Activated naive CD8-positive, alpha-beta T cell treated with anti-CD3 and anti-CD28 coated beads, Interleukin-2, amount 10 ng/mL, durations not matched to agents 7 days and 5 days (primary cell): ENCODE measurements at regions not wholly inside any gene's neighbourhood (a gene's known extent, or its start where the extent isn't known, plus 50 kb on each side); places are given as distances from the start of the nearest gene placed in this dataset.

Source experiments
- ATAC-seq: fragments of 150-1000 bp; cut with Tn5 transposase; one replicate; pipeline ENCODE4 v1.10.0; 2021; ENCODE audit warnings: low read depth, moderate library complexity
- POLR2A ChIA-PET: fragments of 350-600 bp; sonication (Branson Sonifier 250); formaldehyde crosslinking; loops from one replicate; lab custom pipeline; 2021; ENCODE audit warnings: antibody characterized with exemption; lab: Charles Lee
- DNase-seq: peaks from one replicate; pipeline ENCODE4 v3.0.0; 2021
- H3K27ac Mint-ChIP-seq: one replicate; pipeline ENCODE4 v1.8.0; 2022; ENCODE audit warnings: mild to moderate bottlenecking, mixed read lengths
- H3K27me3 Mint-ChIP-seq: one replicate; pipeline ENCODE4 v1.8.0; 2022; ENCODE audit warnings: mild to moderate bottlenecking, moderate library complexity, mixed read lengths
- H3K36me3 Mint-ChIP-seq: one replicate; pipeline ENCODE4 v1.8.0; 2021; ENCODE audit warnings: mild to moderate bottlenecking, mixed read lengths
- H3K4me1 Mint-ChIP-seq: one replicate; pipeline ENCODE4 v1.8.0; 2021; ENCODE audit warnings: mixed read lengths
- H3K4me3 Mint-ChIP-seq: one replicate; pipeline ENCODE4 v1.8.0; 2022; ENCODE audit warnings: mild to moderate bottlenecking, moderate library complexity, mixed read lengths
- H3K9me3 Mint-ChIP-seq: one replicate; pipeline ENCODE4 v1.8.0; 2021; ENCODE audit warnings: mixed read lengths

- H3K4me1 Mint-ChIP-seq, result no peaks in the 10 kb centered on the region
- no peaks in the 10 kb centered on the region for H3K9me3 Mint-ChIP-seq
- H3K27me3 Mint-ChIP-seq, result no peaks in the 10 kb centered on the region
- no peak overlapping the region for H3K4me3 Mint-ChIP-seq
- POLR2A ChIA-PET, result no interaction called here
- ATAC-seq (no peak), DNase-seq (no peak)
- no peaks in the 10 kb centered on the region for H3K36me3 Mint-ChIP-seq
- no peak overlapping the region for H3K27ac Mint-ChIP-seq
Observed at GRCh38 chr15:46280762-46281542, 646.1 kb downstream of the SQOR start.

- Mint-ChIP-seq H3K36me3 (no peaks in the 10 kb centered on the region), H3K4me1 (no peaks in the 10 kb centered on the region), H3K9me3 (peaks cover 5% of the 10 kb centered on the region), H3K4me3 (no peak overlapping the region), H3K27me3 (no peaks in the 10 kb centered on the region), H3K27ac (no peak overlapping the region)
- DNase-seq (no peak), ATAC-seq (no peak)
- POLR2A ChIA-PET, result no interaction called here
Observed at GRCh38 chr15:46293550-46293949, 658.7 kb downstream of the SQOR start.

GRCh38 chr15:46296002-46296401, 661.2 kb downstream of the SQOR start:
- DNase-seq, result no peak
- H3K4me1 Mint-ChIP-seq, result no peaks in the 10 kb centered on the region

GRCh38 chr15:46296797-46297196, 662.0 kb downstream of the SQOR start:
- no peaks in the 10 kb centered on the region for H3K4me1 Mint-ChIP-seq
- no peak overlapping the region for H3K27ac Mint-ChIP-seq
- POLR2A ChIA-PET, result no interaction called here
- H3K9me3 Mint-ChIP-seq, result no peaks in the 10 kb centered on the region
- no peak overlapping the region for H3K4me3 Mint-ChIP-seq
- DNase-seq (no peak), ATAC-seq (no peak)
- H3K27me3 Mint-ChIP-seq, result no peaks in the 10 kb centered on the region
- H3K36me3 Mint-ChIP-seq, result no peaks in the 10 kb centered on the region

More at GRCh38 chr15:46296002-46296401, 661.2 kb downstream of the SQOR start:
- Mint-ChIP-seq H3K4me3 (no peak overlapping the region), H3K27me3 (no peaks in the 10 kb centered on the region), H3K9me3 (no peaks in the 10 kb centered on the region), H3K27ac (no peak overlapping the region), H3K36me3 (no peaks in the 10 kb centered on the region)
- ATAC-seq, result no peak
- POLR2A ChIA-PET, result no interaction called here

- Mint-ChIP-seq H3K27ac (no peak overlapping the region), H3K27me3 (no peaks in the 10 kb centered on the region), H3K36me3 (no peaks in the 10 kb centered on the region), H3K9me3 (no peaks in the 10 kb centered on the region), H3K4me1 (no peaks in the 10 kb centered on the region), H3K4me3 (no peak overlapping the region)
- DNase-seq, result no peak
- no peak for ATAC-seq
- POLR2A ChIA-PET, result no interaction called here
Observed at GRCh38 chr15:46297766-46298165, 662.9 kb downstream of the SQOR start.

GRCh38 chr15:46300716-46301115, 665.9 kb downstream of the SQOR start:
- H3K27me3 Mint-ChIP-seq, result no peaks in the 10 kb centered on the region
- no peaks in the 10 kb centered on the region for H3K4me1 Mint-ChIP-seq
- H3K9me3 Mint-ChIP-seq, result no peaks in the 10 kb centered on the region
- POLR2A ChIA-PET, result no interaction called here
- ATAC-seq (no peak), DNase-seq (no peak)
- H3K27ac Mint-ChIP-seq, result no peak overlapping the region
- no peak overlapping the region for H3K4me3 Mint-ChIP-seq
- H3K36me3 Mint-ChIP-seq, result no peaks in the 10 kb centered on the region

- ATAC-seq (no peak), DNase-seq (no peak)
- Mint-ChIP-seq H3K36me3 (no peaks in the 10 kb centered on the region), H3K4me1 (no peaks in the 10 kb centered on the region), H3K4me3 (no peak overlapping the region), H3K9me3 (no peaks in the 10 kb centered on the region), H3K27ac (no peak overlapping the region), H3K27me3 (no peaks in the 10 kb centered on the region)
- POLR2A ChIA-PET, result no interaction called here
Observed at GRCh38 chr15:46301291-46301690, 666.5 kb downstream of the SQOR start.

- H3K4me3 Mint-ChIP-seq, result no peak overlapping the region
- H3K36me3 Mint-ChIP-seq, result no peaks in the 10 kb centered on the region
- no peak for ATAC-seq
- POLR2A ChIA-PET, result no interaction called here
- no peak overlapping the region for H3K27ac Mint-ChIP-seq
- no peak for DNase-seq
- H3K27me3 Mint-ChIP-seq, result no peaks in the 10 kb centered on the region
- H3K4me1 Mint-ChIP-seq, result no peaks in the 10 kb centered on the region
- H3K9me3 Mint-ChIP-seq, result no peaks in the 10 kb centered on the region
Observed at GRCh38 chr15:46301826-46302225, 667.0 kb downstream of the SQOR start.

- H3K4me1 Mint-ChIP-seq, result no peaks in the 10 kb centered on the region
- no peaks in the 10 kb centered on the region for H3K36me3 Mint-ChIP-seq
- DNase-seq (no peak), ATAC-seq (no peak)
- no peak overlapping the region for H3K4me3 Mint-ChIP-seq
- POLR2A ChIA-PET, result no interaction called here
- no peaks in the 10 kb centered on the region for H3K9me3 Mint-ChIP-seq
- H3K27ac Mint-ChIP-seq, result no peak overlapping the region
- H3K27me3 Mint-ChIP-seq, result no peaks in the 10 kb centered on the region
Observed at GRCh38 chr15:46304321-46304720, 669.5 kb downstream of the SQOR start.

- Mint-ChIP-seq H3K27me3 (no peaks in the 10 kb centered on the region), H3K27ac (no peak overlapping the region), H3K4me1 (no peaks in the 10 kb centered on the region), H3K4me3 (no peak overlapping the region), H3K9me3 (no peaks in the 10 kb centered on the region), H3K36me3 (no peaks in the 10 kb centered on the region)
- ATAC-seq (no peak), DNase-seq (no peak)
- POLR2A ChIA-PET, result no interaction called here
Observed at GRCh38 chr15:46307746-46308145, 672.9 kb downstream of the SQOR start.

GRCh38 chr15:46309914-46310313, 675.1 kb downstream of the SQOR start:
- no peak for ATAC-seq
- H3K4me3 Mint-ChIP-seq, result no peak overlapping the region
- H3K36me3 Mint-ChIP-seq, result no peaks in the 10 kb centered on the region
- H3K9me3 Mint-ChIP-seq, result no peaks in the 10 kb centered on the region
- H3K27me3 Mint-ChIP-seq, result no peaks in the 10 kb centered on the region
- POLR2A ChIA-PET, result no interaction called here
- no peak overlapping the region for H3K27ac Mint-ChIP-seq
- no peaks in the 10 kb centered on the region for H3K4me1 Mint-ChIP-seq
- no peak for DNase-seq

- H3K4me3 Mint-ChIP-seq, result no peak overlapping the region
- ATAC-seq (peak; percentile 73), DNase-seq (peak; percentile 42)
- no peaks in the 10 kb centered on the region for H3K4me1 Mint-ChIP-seq
- H3K27me3 Mint-ChIP-seq, result no peaks in the 10 kb centered on the region
- POLR2A ChIA-PET, result no interaction called here
- H3K36me3 Mint-ChIP-seq, result no peaks in the 10 kb centered on the region
- no peaks in the 10 kb centered on the region for H3K9me3 Mint-ChIP-seq
- no peak overlapping the region for H3K27ac Mint-ChIP-seq
Observed at GRCh38 chr15:46312133-46312740, 677.4 kb downstream of the SQOR start.

GRCh38 chr15:46315434-46315833, 680.6 kb downstream of the SQOR start:
- no peak overlapping the region for H3K27ac Mint-ChIP-seq
- no peaks in the 10 kb centered on the region for H3K4me1 Mint-ChIP-seq
- no peaks in the 10 kb centered on the region for H3K9me3 Mint-ChIP-seq
- DNase-seq (no peak), ATAC-seq (no peak)
- POLR2A ChIA-PET, result no interaction called here
- H3K27me3 Mint-ChIP-seq, result no peaks in the 10 kb centered on the region
- H3K4me3 Mint-ChIP-seq, result no peak overlapping the region
- H3K36me3 Mint-ChIP-seq, result no peaks in the 10 kb centered on the region

GRCh38 chr15:46316024-46316423, 681.2 kb downstream of the SQOR start:
- no peaks in the 10 kb centered on the region for H3K4me1 Mint-ChIP-seq
- POLR2A ChIA-PET, result no interaction called here
- H3K27me3 Mint-ChIP-seq, result no peaks in the 10 kb centered on the region
- H3K36me3 Mint-ChIP-seq, result no peaks in the 10 kb centered on the region
- ATAC-seq (no peak), DNase-seq (no peak)
- no peak overlapping the region for H3K4me3 Mint-ChIP-seq
- no peak overlapping the region for H3K27ac Mint-ChIP-seq
- no peaks in the 10 kb centered on the region for H3K9me3 Mint-ChIP-seq
